GM18511 (cell line): ENCODE measurements at regions not wholly inside any gene's neighbourhood (a gene's known extent, or its start where the extent isn't known, plus 50 kb on each side); places are given as distances from the start of the nearest gene placed in this dataset.
A peak's percentile ranks its signal among the peaks of the same experiment; 100 is the strongest.
"Not testable (repeated sequence)": the region's sequence is repeated elsewhere in the genome, so short reads cannot be mapped to it uniquely, and the experiment has no call there.

Experiments used
- ATAC-seq: cut with Tn5 transposase; IDR thresholded peaks from one replicate; pipeline ENCODE4 v1.9.1; 2021; ENCODE audit warnings: mild to moderate bottlenecking, moderate library complexity; ENCODE audit not compliant: unreplicated experiment

DNA sequence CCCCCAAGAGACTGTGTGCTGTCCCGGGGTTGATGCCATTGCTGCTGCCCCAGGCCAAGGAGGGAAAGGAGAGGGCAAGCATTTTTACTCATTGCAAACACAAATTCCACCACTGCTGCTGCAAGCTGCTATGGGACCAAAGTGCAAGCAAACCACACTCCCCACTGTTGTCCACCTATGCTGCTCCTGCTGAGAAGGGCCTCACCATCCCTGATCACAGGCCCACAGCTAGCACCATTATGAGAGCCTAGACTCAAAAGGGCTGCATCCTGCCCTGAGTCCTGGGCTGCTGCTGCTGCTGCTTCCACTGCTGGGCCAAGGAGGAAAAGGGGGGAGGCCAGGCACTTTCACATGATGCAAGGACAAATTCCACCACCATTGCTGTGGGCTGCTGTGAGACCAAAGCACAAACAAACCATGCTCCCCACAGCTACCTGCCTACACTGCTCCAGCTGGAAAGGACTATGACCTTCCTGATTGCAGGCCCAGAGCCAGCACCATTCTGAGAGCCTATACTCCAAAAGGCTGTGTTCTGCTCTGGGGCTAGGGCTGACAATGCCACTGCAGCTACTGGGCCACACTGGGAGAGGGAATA lies 218.2 kb upstream of the ZCCHC13 start:
- ATAC-seq: no peak

DNA sequence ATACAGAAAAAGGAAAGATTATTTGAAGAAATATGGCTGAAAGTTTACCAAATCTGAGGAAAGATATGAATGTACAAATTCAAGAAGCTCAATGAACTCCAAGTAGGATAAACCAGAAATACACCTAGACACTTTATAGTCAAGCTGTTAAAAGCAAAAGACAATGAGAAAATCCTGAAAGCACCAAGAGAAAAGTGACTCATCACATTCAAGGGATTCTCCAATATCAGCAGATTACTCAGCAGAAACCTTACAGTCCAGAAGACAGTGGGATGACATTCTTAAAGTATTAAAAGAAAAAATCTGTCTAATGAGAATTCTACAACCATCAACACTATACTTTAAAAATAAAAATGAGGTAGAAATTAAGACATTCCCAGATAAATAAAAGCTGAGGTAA lies 223.8 kb upstream of the ZCCHC13 start:
- ATAC-seq: no peak

GRCh38 chrX:74065831-74066390 lies 213.4 kb upstream of the XIST start:
- no peak for ATAC-seq

- no peak for ATAC-seq
Observed at GRCh38 chrX:74063426-74064155, 211.1 kb upstream of the XIST start.

- no peak for ATAC-seq
Observed at GRCh38 chrX:74061879-74062278, 209.4 kb upstream of the XIST start.

GRCh38 chrX:74049126-74049525 lies 196.6 kb upstream of the XIST start:
- ATAC-seq: no peak

GRCh38 chrX:74034066-74034465 lies 181.6 kb upstream of the XIST start:
- ATAC-seq: not testable (repeated sequence)

DNA sequence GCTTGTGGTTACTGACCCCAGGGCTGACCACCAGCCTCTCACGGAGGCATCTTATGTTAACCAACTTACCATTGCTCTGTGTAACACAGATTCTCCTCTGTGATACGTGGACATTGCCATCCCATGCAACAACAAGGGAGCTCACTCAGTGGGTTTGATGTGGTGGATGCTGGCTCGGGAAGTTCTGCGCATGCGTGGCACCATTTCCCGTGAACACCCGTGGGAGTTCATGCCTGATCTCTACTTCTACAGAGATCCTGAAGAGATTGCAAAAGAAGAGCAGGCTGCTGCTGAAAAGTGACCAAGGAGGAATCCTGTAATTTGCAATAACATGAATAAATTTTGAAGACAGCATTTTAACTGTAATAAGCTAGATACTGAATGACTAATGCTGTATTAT lies 179.0 kb upstream of the XIST start:
- ATAC-seq: not testable (repeated sequence)

GRCh38 chrX:74030766-74031165 lies 178.3 kb upstream of the XIST start:
- ATAC-seq: not testable (repeated sequence)

GRCh38 chrX:74025145-74025544 lies 172.6 kb upstream of the XIST start:
- not testable (repeated sequence) for ATAC-seq

- no peak for ATAC-seq
Observed at GRCh38 chrX:74023203-74023602, 170.7 kb upstream of the XIST start.

- no peak for ATAC-seq
Observed at GRCh38 chrX:74018253-74018652, 165.7 kb upstream of the XIST start.

DNA sequence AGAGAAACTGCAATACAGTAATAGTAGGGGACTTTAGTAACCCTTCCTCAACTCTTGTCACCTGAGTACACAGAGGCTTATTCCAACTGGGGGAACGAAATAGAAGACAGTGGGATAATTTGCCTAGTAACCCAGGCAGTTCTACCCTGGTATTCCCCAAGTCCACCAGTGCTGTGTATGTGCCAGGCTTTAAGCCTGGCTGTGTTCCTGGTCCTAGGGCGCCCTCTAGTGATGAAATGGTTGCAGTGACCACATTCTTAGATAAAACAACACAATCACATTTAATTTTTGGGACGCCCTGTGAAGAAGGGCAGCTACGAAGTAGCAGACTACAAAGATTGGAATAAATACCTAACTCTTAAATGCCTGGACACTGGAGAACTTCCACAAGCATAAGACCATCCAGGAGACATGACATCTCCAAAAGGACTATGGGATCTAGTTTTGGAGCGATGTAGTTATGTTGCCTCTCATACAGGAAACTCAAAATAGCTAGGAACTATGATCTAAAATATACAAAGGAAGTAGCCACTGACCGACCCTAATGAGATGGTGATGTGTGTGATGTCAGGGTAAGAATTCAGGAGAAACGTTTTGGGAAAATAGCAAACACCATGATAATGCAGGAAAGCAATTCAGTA lies 163.0 kb upstream of the XIST start:
- ATAC-seq: peak; percentile 99

DNA sequence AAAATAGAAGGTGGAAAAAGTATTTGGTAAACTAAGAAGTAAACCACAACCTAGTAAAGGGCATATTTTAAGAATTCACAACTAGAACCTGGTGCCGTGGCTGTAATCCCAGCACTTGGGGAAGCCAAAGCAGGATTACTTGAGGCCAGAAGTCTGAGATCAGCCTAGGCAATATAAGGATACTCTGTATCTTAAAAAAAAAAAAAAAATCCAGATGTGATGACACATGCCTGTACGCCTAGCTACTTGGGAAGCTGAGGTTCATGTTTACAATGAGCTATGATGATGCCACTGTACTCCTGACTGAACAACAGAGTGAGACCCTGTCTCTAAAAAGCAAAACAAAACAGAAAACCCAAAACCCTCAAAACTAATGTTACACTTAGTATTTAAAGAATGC lies 156.5 kb upstream of the XIST start:
- ATAC-seq: no peak

- no peak for ATAC-seq
Observed at GRCh38 chrX:73992019-73992418, 139.5 kb upstream of the XIST start.

DNA sequence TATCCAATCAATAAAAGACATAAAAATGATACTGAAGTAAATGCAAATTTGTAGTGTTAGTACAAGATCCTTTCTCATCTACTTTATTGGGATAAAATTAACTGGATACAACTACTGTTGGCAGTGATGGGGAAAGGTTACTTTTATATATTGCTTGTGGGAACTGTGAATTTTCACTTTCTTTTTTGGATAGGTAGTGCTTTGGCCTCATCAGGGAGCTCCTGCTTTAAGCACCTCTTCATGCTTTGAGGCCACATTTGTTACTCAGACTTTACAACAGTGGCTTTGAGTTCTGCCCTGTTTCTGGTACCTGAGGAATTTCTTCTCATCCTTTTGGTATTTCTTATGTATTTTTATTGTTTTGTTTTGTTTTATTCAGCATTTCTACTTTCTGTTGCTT lies 134.7 kb upstream of the XIST start:
- ATAC-seq: no peak

DNA sequence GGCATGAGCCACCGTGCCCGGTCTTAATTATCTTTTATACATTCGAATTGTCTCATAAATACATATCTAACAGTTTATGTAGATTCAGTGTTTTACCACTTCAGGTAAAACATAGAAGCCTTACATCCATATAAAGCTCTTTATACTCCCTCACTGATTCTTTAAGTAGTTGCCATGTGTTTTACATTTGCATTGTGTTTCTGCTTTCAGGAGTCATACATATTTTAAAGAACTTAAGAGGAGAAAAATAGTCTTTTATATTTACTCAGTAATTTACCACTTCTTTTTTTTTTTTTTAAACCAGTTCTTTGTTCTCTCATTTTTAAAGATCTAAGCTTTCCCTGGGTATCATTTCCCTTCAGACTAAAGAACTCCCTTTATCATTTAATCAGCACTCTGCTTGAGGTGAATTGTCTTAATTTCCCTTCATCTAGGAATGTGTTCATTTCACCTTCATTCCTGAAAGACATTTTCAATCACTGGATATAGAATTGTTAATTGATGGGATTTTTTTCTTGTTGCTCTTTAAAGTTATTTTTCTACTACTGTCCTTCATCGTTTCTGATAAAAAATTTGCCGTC lies 127.1 kb upstream of the XIST start:
- no peak for ATAC-seq

DNA sequence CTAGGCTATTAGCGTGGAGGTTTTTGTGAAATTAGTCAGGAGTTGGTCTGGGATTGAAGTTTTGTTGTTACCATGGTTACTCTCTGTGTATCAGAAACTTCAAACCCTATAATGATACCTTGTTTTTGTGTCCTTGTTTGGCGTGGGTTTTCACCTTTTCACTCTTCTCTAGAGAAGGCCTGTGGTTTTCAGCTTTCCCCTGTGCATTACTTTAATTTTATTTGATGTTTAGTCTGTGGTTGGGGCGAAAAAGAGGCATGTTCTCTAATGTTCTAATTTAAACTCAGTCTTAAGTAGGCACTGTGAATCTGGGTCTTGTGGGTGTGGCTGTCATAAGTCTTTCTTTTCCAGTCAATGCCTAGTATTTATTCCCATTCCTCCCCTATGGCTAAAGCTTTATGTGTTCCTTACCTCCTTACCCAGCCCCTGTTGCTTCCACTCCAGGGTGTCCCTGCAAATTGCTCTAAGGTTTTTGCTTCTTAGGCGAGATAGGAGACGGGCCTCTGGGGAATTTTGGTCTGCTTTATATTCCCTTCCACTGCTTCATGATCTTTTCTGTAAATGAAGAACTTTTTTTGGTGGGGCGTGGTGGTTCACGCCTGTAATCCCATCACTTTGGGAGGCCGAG lies 125.1 kb upstream of the XIST start:
- peak; percentile 87 for ATAC-seq

- ATAC-seq: not testable (repeated sequence)
Observed at GRCh38 chrX:73967461-73967860, 114.9 kb upstream of the XIST start.

DNA sequence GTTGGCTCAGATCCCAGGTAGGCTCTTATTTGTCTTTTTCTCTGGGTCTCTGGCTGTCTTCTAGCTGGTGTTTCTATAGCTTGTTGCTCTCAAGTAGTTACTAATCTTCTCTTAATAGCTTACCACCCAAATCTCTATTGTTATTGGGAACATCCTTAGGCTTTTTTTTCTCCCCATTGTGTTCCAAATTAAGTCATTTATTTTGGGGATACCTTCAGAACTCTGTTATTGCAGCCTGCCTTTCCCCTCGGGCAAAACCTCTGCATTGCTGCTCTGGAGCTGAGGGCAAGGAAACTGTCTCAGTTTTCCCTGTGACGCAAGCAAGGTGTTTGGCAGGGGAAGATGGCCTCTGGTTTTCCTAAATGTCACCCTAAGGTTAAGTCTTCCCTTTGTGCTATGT lies 113.3 kb upstream of the XIST start:
- no peak for ATAC-seq

DNA sequence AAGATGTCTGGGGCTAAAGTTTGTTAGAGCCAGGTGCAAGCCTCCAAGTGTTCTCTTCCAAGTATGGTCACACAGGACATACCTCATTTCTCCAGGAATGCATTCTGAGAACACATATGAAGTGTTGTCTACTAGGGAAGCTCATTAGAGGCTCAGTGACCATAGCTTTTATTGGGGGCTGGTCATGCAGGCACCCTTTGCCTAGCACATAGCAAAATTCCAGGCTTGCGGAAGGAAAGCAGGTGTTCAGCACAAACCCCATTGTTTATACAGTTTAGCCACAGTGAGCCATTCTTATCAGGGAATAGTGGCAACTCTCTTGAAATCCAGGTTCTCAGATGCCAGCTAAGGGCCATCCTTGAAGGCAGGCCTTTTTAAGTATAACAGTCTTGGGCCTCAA lies 112.1 kb upstream of the XIST start:
- no peak for ATAC-seq
